ENCODE measurements at regions not wholly inside any gene's neighbourhood (a gene's known extent, or its start where the extent isn't known, plus 50 kb on each side); places are given as distances from the start of the nearest gene placed in this dataset.

DNA sequence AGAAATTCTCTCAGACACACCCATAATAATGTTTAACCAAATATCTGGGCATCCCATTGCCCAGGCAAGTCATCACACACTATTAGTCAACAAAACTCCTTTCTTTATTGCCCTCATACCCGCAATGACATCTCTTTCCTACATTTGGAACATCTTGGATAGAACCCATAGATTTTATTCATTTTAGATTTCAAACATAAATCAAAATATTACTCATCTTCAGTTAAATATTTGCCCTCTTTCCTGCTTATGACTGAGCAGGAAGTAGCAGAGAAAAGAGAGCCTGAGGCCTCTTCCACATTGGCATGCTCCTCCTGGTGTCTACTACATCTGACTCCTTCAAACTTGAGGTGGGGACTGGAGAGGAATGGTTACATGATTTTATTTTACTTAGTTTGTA is 592.0 kb downstream of the CHSY3 start:
- Histone ChIP-seq H3T11ph (ENCODE audit: low read length) (no peak overlapping the region), H4K20me1 (ENCODE audit: control insufficient read depth, insufficient read depth, insufficient read length) (no peaks in the 10 kb centered on the region), H2BK20ac (ENCODE audit: low read depth, low read length, poor library complexity, severe bottlenecking) (no peak overlapping the region), H3K27me3 (ENCODE audit: insufficient read depth, low read length) (no peaks in the 10 kb centered on the region), H3K4ac (ENCODE audit: low read depth, low read length) (no peak overlapping the region), H2BK12ac (ENCODE audit: insufficient read length, low read depth, low read length) (no peak overlapping the region), H3K79me2 (ENCODE audit: insufficient read depth, low read length) (no peaks in the 10 kb centered on the region), H3K18ac (ENCODE audit: insufficient read length, low read depth, low read length) (no peak overlapping the region), H2BK15ac (ENCODE audit: low read depth, low read length) (no peak overlapping the region), H2AFZ (ENCODE audit: low read length) (no peak overlapping the region), H3K9me3 (ENCODE audit: control insufficient read depth, low read depth, low read length) (no peaks in the 10 kb centered on the region), H4K5ac (ENCODE audit: insufficient read length, low read depth, low read length) (no peak overlapping the region), H4K8ac (replicated peaks; ENCODE audit: insufficient read length, low read depth, low read length) (no peak overlapping the region), H3K4me2 (ENCODE audit: insufficient read depth, insufficient read length, low read length) (no peak overlapping the region), H2AK5ac (ENCODE audit: insufficient read length, low read length) (no peak overlapping the region), H3K9ac (ENCODE audit: extremely low read depth, insufficient read length, low read length) (no peak overlapping the region), H3K14ac (ENCODE audit: insufficient read depth, low read length) (no peak overlapping the region), H3K56ac (ENCODE audit: insufficient read length, low read depth, low read length) (no peak overlapping the region), H2BK120ac (ENCODE audit: low read depth, low read length, poor library complexity, severe bottlenecking) (no peak overlapping the region), H3K79me1 (ENCODE audit: insufficient read depth, low read depth, low read length, poor library complexity, severe bottlenecking) (no peaks in the 10 kb centered on the region), H3K23me2 (ENCODE audit: insufficient read length, low read depth, low read length, poor library complexity, severe bottlenecking) (no peaks in the 10 kb centered on the region), H4K91ac (ENCODE audit: insufficient read length, low read depth, low read length) (no peak overlapping the region), H3K23ac (ENCODE audit: insufficient read length, low read depth, low read length) (no peak overlapping the region), H2BK5ac (ENCODE audit: insufficient read length, low read length) (no peak overlapping the region), H3K27ac (ENCODE audit: insufficient read length, low read depth, low read length) (no peak overlapping the region), H3K4me1 (ENCODE audit: insufficient read depth, low read length) (no peaks in the 10 kb centered on the region)
- TF ChIP-seq, protein P1, sequence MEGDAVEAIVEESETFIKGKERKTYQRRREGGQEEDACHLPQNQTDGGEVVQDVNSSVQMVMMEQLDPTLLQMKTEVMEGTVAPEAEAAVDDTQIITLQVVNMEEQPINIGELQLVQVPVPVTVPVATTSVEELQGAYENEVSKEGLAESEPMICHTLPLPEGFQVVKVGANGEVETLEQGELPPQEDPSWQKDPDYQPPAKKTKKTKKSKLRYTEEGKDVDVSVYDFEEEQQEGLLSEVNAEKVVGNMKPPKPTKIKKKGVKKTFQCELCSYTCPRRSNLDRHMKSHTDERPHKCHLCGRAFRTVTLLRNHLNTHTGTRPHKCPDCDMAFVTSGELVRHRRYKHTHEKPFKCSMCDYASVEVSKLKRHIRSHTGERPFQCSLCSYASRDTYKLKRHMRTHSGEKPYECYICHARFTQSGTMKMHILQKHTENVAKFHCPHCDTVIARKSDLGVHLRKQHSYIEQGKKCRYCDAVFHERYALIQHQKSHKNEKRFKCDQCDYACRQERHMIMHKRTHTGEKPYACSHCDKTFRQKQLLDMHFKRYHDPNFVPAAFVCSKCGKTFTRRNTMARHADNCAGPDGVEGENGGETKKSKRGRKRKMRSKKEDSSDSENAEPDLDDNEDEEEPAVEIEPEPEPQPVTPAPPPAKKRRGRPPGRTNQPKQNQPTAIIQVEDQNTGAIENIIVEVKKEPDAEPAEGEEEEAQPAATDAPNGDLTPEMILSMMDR (conservative IDR thresholded peaks at IDR 0.05): no peak
- Mint-ChIP-seq H3K9me3 (peaks cover 5 to 6% of the 10 kb centered on the region in 2 experiments; a peak in 3 of 5 replicates), H3K4me1 (no peaks in the 10 kb centered on the region), H3K4me3 (no peak overlapping the region), H3K27me3 (ENCODE audit: low read depth) (no peaks in the 10 kb centered on the region), H3K27ac (no peak overlapping the region), H3K36me3 (ENCODE audit: insufficient read depth in 1 of 3, low read depth in 3 of 3) (no peaks in the 10 kb centered on the region; a peak in 2 of 7 replicates)
- DNase-seq: no peak
- no CpG with 5 or more reads among the region's 1 CpG for WGBS (ENCODE audit: extremely low coverage, insufficient read length, low lambda C conversion rate)
